OCI-LY7 (cell line): ENCODE measurements at regions not wholly inside any gene's neighbourhood (a gene's known extent, or its start where the extent isn't known, plus 50 kb on each side); places are given as distances from the start of the nearest gene placed in this dataset.

Source experiments
- BruUV-seq: library from RNA; stranded (reverse); fragments of 400-500 nt; replicated peaks from 2 replicates; lab custom pipeline; 2021; lab: Mats Ljungman, UMichigan
- CTCF ChIA-PET: fragments of 300-600 bp; sonication (Branson Sonifier 250); formaldehyde crosslinking; loops from one replicate; lab custom pipeline; 2022; ENCODE audit warnings: antibody characterized with exemption; ENCODE audit not compliant: unreplicated experiment; lab: Charles Lee
- POLR2A ChIA-PET: fragments of 300-600 bp; sonication (Branson Sonifier 250); formaldehyde crosslinking; loops from one replicate; lab custom pipeline; 2022; ENCODE audit warnings: antibody characterized with exemption; lab: Charles Lee
- DNase-seq: peaks from one replicate; pipeline ENCODE4 v3.0.0-alpha.2; 2015; ENCODE audit warnings: low spot score
- H2AFZ ChIP-seq: fragments of 200-600 bp; sonication (generic), shearing (Covaris generic); 2 replicates; pipeline ENCODE4 v1.6.1; 2014; ENCODE audit warnings: mild to moderate bottlenecking, antibody characterized with exemption, low read length, moderate library complexity
- H3K27ac ChIP-seq: fragments of 200-600 bp; sonication (generic); 2 replicates; pipeline ENCODE4 v1.5.1; 2014; ENCODE audit warnings: mixed run types, low read depth, mild to moderate bottlenecking, moderate library complexity, low read length, inconsistent platforms; ENCODE audit not compliant: poor library complexity, severe bottlenecking
- H3K36me3 ChIP-seq: fragments of 200-600 bp; sonication (generic); 2 replicates; pipeline ENCODE4 v1.6.1; 2014; ENCODE audit warnings: mild to moderate bottlenecking, antibody characterized with exemption, low read length, moderate library complexity, mixed read lengths; ENCODE audit not compliant: insufficient read depth
- H3K4me1 ChIP-seq: fragments of 200-600 bp; sonication (generic); 2 replicates; pipeline ENCODE4 v1.5.1; 2014; ENCODE audit warnings: mild to moderate bottlenecking, low read length; ENCODE audit not compliant: insufficient read depth, poor library complexity, severe bottlenecking
- H3K4me2 ChIP-seq: fragments of 200-600 bp; sonication (generic); 2 replicates; pipeline ENCODE4 v1.6.1; 2014; ENCODE audit warnings: mild to moderate bottlenecking, low read length
- H3K4me3 ChIP-seq: fragments of 200-600 bp; sonication (generic); 2 replicates; pipeline ENCODE4 v1.5.1; 2014; ENCODE audit warnings: mild to moderate bottlenecking, low read depth, low read length; ENCODE audit not compliant: poor library complexity, severe bottlenecking
- H3K79me2 ChIP-seq: fragments of 200-600 bp; sonication (generic); 2 replicates; pipeline ENCODE4 v1.6.1; 2016; ENCODE audit warnings: low read depth, mild to moderate bottlenecking, low read length, moderate library complexity, mixed read lengths; ENCODE audit not compliant: insufficient read depth
- H3K9me2 ChIP-seq: fragments of 200-600 bp; sonication (generic); 2 replicates; pipeline ENCODE4 v1.6.1; 2016; ENCODE audit warnings: mild to moderate bottlenecking, low read length, mixed read lengths; ENCODE audit not compliant: insufficient read depth
- H3K9me3 ChIP-seq: fragments of 200-600 bp; sonication (generic); 2 replicates; pipeline ENCODE4 v1.6.1; 2014; ENCODE audit warnings: mild to moderate bottlenecking, mixed run types, low read length, mixed read lengths
- H4K20me1 ChIP-seq: fragments of 200-600 bp; sonication (generic); 2 replicates; pipeline ENCODE4 v1.6.1; 2014; ENCODE audit warnings: mild to moderate bottlenecking, antibody characterized with exemption, low read length, moderate library complexity, mixed read lengths; ENCODE audit not compliant: insufficient read depth
- EZH2phosphoT487 ChIP-seq: fragments of 200-600 bp; sonication (generic); IDR thresholded peaks from 2 replicates; pipeline ENCODE4 v1.6.1; 2018; ENCODE audit warnings: low read depth, borderline replicate concordance, mild to moderate bottlenecking, mixed run types, antibody characterized with exemption, low read length, moderate library complexity, mixed read lengths
- intact Hi-C: fragments of 100-400 bp; cut with micrococcal nuclease; formaldehyde crosslinking; loops from one replicate; pipeline ENCODE4 v1.10.0; 2022; ENCODE audit not compliant: unreplicated experiment
- TF ChIP-seq, protein P1 (sequence below): fragments of 200-600 bp; sonication (generic); conservative IDR thresholded peaks from 2 replicates; pipeline ENCODE4 v1.5.1; 2014; ENCODE audit warnings: mild to moderate bottlenecking, antibody characterized with exemption, low read length, moderate library complexity, mixed read lengths

DNA sequence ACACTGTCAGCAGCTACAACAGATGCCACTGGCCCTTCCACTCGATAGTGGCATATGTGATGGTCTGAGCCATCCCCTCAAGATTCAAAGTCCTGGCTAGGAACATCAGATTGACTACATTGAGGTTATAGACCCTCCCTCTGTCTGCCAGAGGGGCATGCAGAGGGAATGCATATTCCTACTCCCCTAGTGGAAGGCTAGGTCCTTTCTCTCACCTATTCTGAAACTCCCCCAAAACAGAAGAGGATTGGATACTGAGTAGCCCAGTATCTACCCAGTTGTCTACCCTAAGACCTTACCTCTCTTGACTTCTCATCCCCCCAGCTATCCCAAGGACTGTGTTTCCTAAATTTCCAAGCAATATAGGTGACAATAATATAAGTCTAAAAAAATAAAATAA is 78.5 kb upstream of the PDE4D start:
- no peaks in the 10 kb centered on the region for H3K9me3 ChIP-seq
- BruUV-seq = no TSS peak
- ChIA-PET POLR2A (no interaction called here), CTCF (no interaction called here)
- no peak for DNase-seq
- H3K79me2 ChIP-seq = no peaks in the 10 kb centered on the region
- no peaks in the 10 kb centered on the region for H3K9me2 ChIP-seq
- no peak overlapping the region for H3K27ac ChIP-seq
- H3K36me3 ChIP-seq = no peaks in the 10 kb centered on the region
- intact Hi-C loops = no loop called here
- H3K4me3 ChIP-seq = no peak overlapping the region
- no peak for TF ChIP-seq EZH2phosphoT487
- TF ChIP-seq, protein P1, sequence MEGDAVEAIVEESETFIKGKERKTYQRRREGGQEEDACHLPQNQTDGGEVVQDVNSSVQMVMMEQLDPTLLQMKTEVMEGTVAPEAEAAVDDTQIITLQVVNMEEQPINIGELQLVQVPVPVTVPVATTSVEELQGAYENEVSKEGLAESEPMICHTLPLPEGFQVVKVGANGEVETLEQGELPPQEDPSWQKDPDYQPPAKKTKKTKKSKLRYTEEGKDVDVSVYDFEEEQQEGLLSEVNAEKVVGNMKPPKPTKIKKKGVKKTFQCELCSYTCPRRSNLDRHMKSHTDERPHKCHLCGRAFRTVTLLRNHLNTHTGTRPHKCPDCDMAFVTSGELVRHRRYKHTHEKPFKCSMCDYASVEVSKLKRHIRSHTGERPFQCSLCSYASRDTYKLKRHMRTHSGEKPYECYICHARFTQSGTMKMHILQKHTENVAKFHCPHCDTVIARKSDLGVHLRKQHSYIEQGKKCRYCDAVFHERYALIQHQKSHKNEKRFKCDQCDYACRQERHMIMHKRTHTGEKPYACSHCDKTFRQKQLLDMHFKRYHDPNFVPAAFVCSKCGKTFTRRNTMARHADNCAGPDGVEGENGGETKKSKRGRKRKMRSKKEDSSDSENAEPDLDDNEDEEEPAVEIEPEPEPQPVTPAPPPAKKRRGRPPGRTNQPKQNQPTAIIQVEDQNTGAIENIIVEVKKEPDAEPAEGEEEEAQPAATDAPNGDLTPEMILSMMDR = no peak
- no peaks in the 10 kb centered on the region for H3K4me1 ChIP-seq
- no peak overlapping the region for H2AFZ ChIP-seq
- H3K4me2 ChIP-seq = no peak overlapping the region
- no peaks in the 10 kb centered on the region for H4K20me1 ChIP-seq

DNA sequence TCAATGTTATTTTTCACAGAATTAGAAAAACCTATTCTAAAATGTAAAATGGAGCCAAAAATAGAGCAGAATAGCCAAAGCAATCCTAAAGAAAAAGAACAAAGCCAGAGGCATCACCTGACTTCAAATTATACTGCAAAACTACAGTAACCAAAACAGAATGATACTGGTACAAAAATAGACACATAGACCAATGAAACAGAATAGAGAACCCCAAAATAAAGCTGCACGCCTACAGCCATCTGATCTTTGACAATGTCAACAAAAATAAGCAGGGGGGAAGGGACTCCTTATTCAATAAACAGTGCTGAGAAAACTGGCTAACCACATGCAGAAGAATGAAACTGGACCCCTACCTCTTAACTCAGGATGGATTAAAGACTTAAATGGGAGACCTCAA is 65.8 kb upstream of the PDE4D start:
- Histone ChIP-seq H3K4me3 (no peak overlapping the region), H3K4me1 (no peaks in the 10 kb centered on the region), H3K4me2 (no peak overlapping the region), H3K9me2 (no peaks in the 10 kb centered on the region), H3K9me3 (no peaks in the 10 kb centered on the region), H3K79me2 (no peaks in the 10 kb centered on the region), H2AFZ (no peak overlapping the region), H4K20me1 (no peaks in the 10 kb centered on the region), H3K36me3 (no peaks in the 10 kb centered on the region), H3K27ac (no peak overlapping the region)
- intact Hi-C loops = no loop called here
- ChIA-PET POLR2A (no interaction called here), CTCF (no interaction called here)
- no TSS peak for BruUV-seq
- no peak for DNase-seq
- TF ChIP-seq, protein P1 = no peak
- TF ChIP-seq EZH2phosphoT487 = no peak

DNA sequence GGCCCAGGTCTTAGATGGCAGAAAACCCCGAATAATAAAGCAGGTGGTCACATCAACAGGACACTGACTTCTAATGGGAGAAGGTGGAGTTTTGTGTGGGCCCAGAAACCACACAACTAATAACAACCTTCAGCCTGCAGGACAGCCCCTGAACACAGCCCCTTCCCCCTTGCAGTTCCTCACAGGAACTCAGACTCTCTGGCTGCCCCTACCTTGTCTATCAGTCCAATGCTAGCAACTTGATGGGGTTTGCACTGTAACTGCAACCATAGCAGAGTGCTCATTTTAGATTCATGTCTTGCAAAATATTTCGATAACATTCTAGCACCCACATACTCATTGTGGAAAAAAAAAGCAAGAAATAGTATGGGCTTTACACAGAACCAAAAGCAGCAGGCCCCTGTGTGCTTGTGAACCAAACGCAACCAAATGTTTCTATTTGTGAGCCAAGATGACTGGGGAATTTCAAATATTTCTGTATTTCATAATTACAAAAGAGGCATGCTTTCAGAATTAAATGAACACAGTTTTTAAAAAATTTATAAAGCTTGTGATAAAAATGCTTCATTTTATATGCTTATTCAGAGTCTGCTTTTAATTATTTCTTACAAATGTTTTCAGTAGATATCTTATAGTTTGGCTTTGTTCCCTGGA is 62.7 kb upstream of the PDE4D start:
- Histone ChIP-seq H3K79me2 (no peaks in the 10 kb centered on the region), H2AFZ (no peak overlapping the region), H3K36me3 (no peaks in the 10 kb centered on the region), H3K9me3 (no peaks in the 10 kb centered on the region), H3K4me1 (no peaks in the 10 kb centered on the region), H3K4me2 (no peak overlapping the region), H3K27ac (no peak overlapping the region), H3K4me3 (no peak overlapping the region), H3K9me2 (no peaks in the 10 kb centered on the region), H4K20me1 (no peaks in the 10 kb centered on the region)
- no TSS peak for BruUV-seq
- intact Hi-C loops = no loop called here
- POLR2A ChIA-PET = no interaction called here
- no peak for TF ChIP-seq EZH2phosphoT487
- TF ChIP-seq, protein P1 = no peak
- DNase-seq = no peak
- CTCF ChIA-PET = no interaction called here
